Vagina (tissue), 2 donors: ENCODE measurements at regions not wholly inside any gene's neighbourhood (a gene's known extent, or its start where the extent isn't known, plus 50 kb on each side); places are given as distances from the start of the nearest gene placed in this dataset.

Experiments
- DNase-seq, 2 donors: peaks; one replicate each; pipeline ENCODE4 v3.0.0-alpha.2; 2017; ENCODE audit errors: extremely low spot score in 2 of 2
- H3K27ac ChIP-seq: fragments of 200-600 bp; sonication (generic); one replicate; pipeline ENCODE4 v1.5.1; 2019
- H3K27me3 ChIP-seq: fragments of 200-600 bp; sonication (generic); one replicate; pipeline ENCODE4 v1.5.1; 2019
- H3K36me3 ChIP-seq, 2 donors: fragments of 200-600 bp; sonication (generic); one replicate each; pipeline ENCODE4 v1.5.1; 2017 to 2019
- H3K4me1 ChIP-seq: fragments of 200-600 bp; sonication (generic); one replicate; pipeline ENCODE4 v1.5.1; 2019
- H3K4me3 ChIP-seq, 2 donors: fragments of 200-600 bp; sonication (generic); 1 replicate in 1 of 2; 2 replicates in 1 of 2; pipeline ENCODE4 v1.5.1; 2016 to 2019
- H3K9me3 ChIP-seq: fragments of 200-600 bp; sonication (generic); one replicate; pipeline ENCODE4 v1.5.1; 2019
- CTCF ChIP-seq, 3 experiments: fragments of 450-650 bp in 2 of 3; fragments of 200-600 bp in 1 of 3; sonication (generic) in 1 of 3; IDR thresholded peaks; one replicate each; pipeline ENCODE4 v1.5.1; 2017 to 2019; ENCODE audit warnings: antibody characterized with exemption in 3 of 3, mild to moderate bottlenecking in 2 of 3, moderate library complexity in 2 of 3
- POLR2A ChIP-seq, 2 donors: fragments of 450-650 bp; IDR thresholded peaks; one replicate each; pipeline ENCODE4 v1.6.1; 2017; ENCODE audit warnings: antibody characterized with exemption in 2 of 2, mild to moderate bottlenecking in 2 of 2, moderate library complexity in 2 of 2
- POLR2AphosphoS5 ChIP-seq, 2 donors: sonication (generic); formaldehyde crosslinking; IDR thresholded peaks; one replicate each; pipeline ENCODE4 v1.9.0; 2017; ENCODE audit warnings: antibody characterized with exemption in 2 of 2, mild to moderate bottlenecking in 2 of 2, low read depth in 1 of 2; ENCODE audit not compliant: insufficient read depth in 1 of 2
- intact Hi-C: fragments of 100-400 bp; cut with DNase I; formaldehyde crosslinking; loops from one replicate; pipeline ENCODE4 v1.15.1; 2023

GRCh38 chr6:105941621-105942412 is 144.3 kb upstream of the PRDM1 start:
- Histone ChIP-seq H3K27ac (no peak overlapping the region), H3K9me3 (no peaks in the 10 kb centered on the region), H3K36me3 (no peaks in the 10 kb centered on the region), H3K4me1 (no peaks in the 10 kb centered on the region), H3K27me3 (no peaks in the 10 kb centered on the region), H3K4me3 (no peak overlapping the region)
- intact Hi-C loops: no loop called here
- no peak for DNase-seq
- TF ChIP-seq CTCF (IDR thresholded peaks at IDR 0.05) (no peak), POLR2AphosphoS5 (IDR thresholded peaks at IDR 0.05; ENCODE audit: insufficient read depth in 1 of 2, low read depth in 1 of 2) (no peak), POLR2A (IDR thresholded peaks at IDR 0.05) (no peak)

GRCh38 chr6:105940990-105941389 is 145.1 kb upstream of the PRDM1 start:
- Histone ChIP-seq H3K36me3 (no peaks in the 10 kb centered on the region), H3K4me3 (no peak overlapping the region), H3K9me3 (no peaks in the 10 kb centered on the region), H3K4me1 (no peaks in the 10 kb centered on the region), H3K27me3 (no peaks in the 10 kb centered on the region), H3K27ac (no peak overlapping the region)
- no peak for TF ChIP-seq POLR2AphosphoS5 (IDR thresholded peaks at IDR 0.05; ENCODE audit: insufficient read depth in 1 of 2, low read depth in 1 of 2)
- no peak for DNase-seq
- intact Hi-C loops: no loop called here

DNA sequence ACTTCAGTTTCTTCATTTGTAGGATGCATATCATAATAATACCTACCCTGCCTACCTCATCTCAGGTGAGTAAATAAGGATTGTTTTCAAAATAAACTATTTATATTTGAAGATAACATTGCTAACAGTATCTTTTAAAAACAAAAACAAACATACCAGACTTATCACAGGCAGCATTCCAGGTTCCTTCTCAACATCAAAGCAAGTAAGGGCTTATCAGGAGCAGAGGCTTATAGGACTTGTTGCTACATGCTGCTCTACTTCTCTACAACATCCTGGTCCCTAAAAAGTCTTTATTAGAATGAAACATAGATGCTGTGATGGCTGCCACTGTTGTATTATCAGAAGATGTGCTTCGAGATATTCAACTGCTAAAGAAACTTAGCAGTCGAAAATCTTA is 149.2 kb upstream of the PRDM1 start:
- Histone ChIP-seq H3K27me3 (no peaks in the 10 kb centered on the region), H3K4me3 (no peak overlapping the region), H3K36me3 (no peaks in the 10 kb centered on the region), H3K27ac (no peak overlapping the region), H3K9me3 (no peaks in the 10 kb centered on the region), H3K4me1 (no peaks in the 10 kb centered on the region)
- TF ChIP-seq CTCF (IDR thresholded peaks at IDR 0.05): no peak
- intact Hi-C loops: no loop called here
- no peak for DNase-seq

DNA sequence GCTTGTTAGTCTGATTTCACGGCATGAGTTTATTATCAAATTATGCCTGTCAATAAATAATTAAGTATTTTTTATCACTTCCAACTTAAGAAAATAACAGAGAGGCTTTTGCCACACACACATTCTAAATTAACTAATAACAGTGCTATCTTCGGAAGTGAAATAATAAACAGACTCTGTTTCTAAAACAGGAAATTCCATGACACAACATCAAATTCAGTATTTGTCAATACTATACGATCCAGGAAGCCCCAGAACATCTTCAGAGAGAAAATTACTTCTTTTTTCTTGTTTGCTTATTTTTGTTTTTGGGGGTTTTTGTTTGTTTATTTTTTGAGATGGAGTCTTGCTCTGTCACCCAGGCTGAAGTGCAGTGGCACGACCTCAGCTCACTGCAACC is 150.7 kb upstream of the PRDM1 start:
- no peaks in the 10 kb centered on the region for H3K4me1 ChIP-seq
- H3K27me3 ChIP-seq: no peaks in the 10 kb centered on the region
- TF ChIP-seq CTCF (IDR thresholded peaks at IDR 0.05) (no peak), POLR2AphosphoS5 (IDR thresholded peaks at IDR 0.05; ENCODE audit: insufficient read depth in 1 of 2, low read depth in 1 of 2) (no peak), POLR2A (IDR thresholded peaks at IDR 0.05) (no peak)
- H3K9me3 ChIP-seq: no peaks in the 10 kb centered on the region
- no peaks in the 10 kb centered on the region for H3K36me3 ChIP-seq
- H3K4me3 ChIP-seq: no peak overlapping the region
- no peak overlapping the region for H3K27ac ChIP-seq
- intact Hi-C loops: no loop called here
- no peak for DNase-seq

DNA sequence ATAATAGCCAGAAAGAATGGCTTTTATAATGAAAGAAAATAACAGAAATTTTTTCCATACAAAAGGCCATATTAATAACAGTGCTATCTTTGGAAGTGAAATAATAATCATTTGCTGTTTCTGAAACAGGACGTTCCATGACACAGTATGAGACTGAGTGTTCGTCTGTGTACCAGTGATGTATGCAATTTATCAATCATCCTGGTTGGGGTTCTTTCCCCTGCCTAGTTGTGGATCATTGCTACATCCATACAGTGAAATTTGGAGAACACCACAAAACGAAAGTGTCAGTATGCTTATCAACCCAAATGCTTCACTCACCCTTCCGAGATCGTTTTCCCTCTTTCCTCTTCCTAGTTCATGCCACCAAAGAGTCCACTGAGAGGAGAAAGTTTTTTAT is 151.4 kb upstream of the PRDM1 start:
- H3K4me3 ChIP-seq: no peak overlapping the region
- no peak for TF ChIP-seq POLR2AphosphoS5 (IDR thresholded peaks at IDR 0.05; ENCODE audit: insufficient read depth in 1 of 2, low read depth in 1 of 2)
- no peak for TF ChIP-seq CTCF (IDR thresholded peaks at IDR 0.05)
- TF ChIP-seq POLR2A (IDR thresholded peaks at IDR 0.05): no peak
- H3K36me3 ChIP-seq: no peaks in the 10 kb centered on the region
- no peaks in the 10 kb centered on the region for H3K4me1 ChIP-seq
- H3K27me3 ChIP-seq: no peaks in the 10 kb centered on the region
- intact Hi-C loops: no loop called here
- H3K27ac ChIP-seq: no peak overlapping the region
- no peak for DNase-seq
- no peaks in the 10 kb centered on the region for H3K9me3 ChIP-seq
